RWPE1 (cell line): ENCODE measurements at regions not wholly inside any gene's neighbourhood (a gene's known extent, or its start where the extent isn't known, plus 50 kb on each side); places are given as distances from the start of the nearest gene placed in this dataset.
"Not testable (repeated sequence)": the region's sequence is repeated elsewhere in the genome, so short reads cannot be mapped to it uniquely, and the experiment has no call there.

Experiments used
- CTCF ChIA-PET: fragments of 350-600 bp; sonication (Branson Sonifier 250); formaldehyde crosslinking; extraction: SDS; loops from one replicate; lab custom pipeline; 2021; lab: Yijun Ruan, JAX
- POLR2A ChIA-PET: fragments of 400-600 bp; formaldehyde crosslinking; extraction: SDS; loops from one replicate; lab custom pipeline; 2020; ENCODE audit warnings: antibody characterized with exemption; ENCODE audit not compliant: low non-redundant PET; lab: Yijun Ruan, JAX
- DNase-seq: peaks from one replicate; pipeline ENCODE4 v3.0.0; 2012; ENCODE audit warnings: low spot score
- H3K27ac ChIP-seq: fragments of 450-650 bp; 2 replicates; pipeline ENCODE4 v1.5.1; 2017
- TF ChIP-seq, protein P1 (sequence below): fragments of 450-650 bp; conservative IDR thresholded peaks from 2 replicates; pipeline ENCODE4 v1.5.1; 2017; ENCODE audit warnings: low read depth, mild to moderate bottlenecking

GRCh38 chr20:48400009-48400408 is 427.8 kb downstream of the PREX1 start:
- TF ChIP-seq, protein P1, sequence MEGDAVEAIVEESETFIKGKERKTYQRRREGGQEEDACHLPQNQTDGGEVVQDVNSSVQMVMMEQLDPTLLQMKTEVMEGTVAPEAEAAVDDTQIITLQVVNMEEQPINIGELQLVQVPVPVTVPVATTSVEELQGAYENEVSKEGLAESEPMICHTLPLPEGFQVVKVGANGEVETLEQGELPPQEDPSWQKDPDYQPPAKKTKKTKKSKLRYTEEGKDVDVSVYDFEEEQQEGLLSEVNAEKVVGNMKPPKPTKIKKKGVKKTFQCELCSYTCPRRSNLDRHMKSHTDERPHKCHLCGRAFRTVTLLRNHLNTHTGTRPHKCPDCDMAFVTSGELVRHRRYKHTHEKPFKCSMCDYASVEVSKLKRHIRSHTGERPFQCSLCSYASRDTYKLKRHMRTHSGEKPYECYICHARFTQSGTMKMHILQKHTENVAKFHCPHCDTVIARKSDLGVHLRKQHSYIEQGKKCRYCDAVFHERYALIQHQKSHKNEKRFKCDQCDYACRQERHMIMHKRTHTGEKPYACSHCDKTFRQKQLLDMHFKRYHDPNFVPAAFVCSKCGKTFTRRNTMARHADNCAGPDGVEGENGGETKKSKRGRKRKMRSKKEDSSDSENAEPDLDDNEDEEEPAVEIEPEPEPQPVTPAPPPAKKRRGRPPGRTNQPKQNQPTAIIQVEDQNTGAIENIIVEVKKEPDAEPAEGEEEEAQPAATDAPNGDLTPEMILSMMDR = no peak
- ChIA-PET CTCF (interaction anchor here (0.7 to 2.0 kb wide), 2 partner anchors 132 to 220 kb away, joined by 3 to 6 read pairs; no protein-coding TSS in a partner anchor), POLR2A (no interaction called here)
- no peak overlapping the region for H3K27ac ChIP-seq
- no peak for DNase-seq

- no peak overlapping the region for H3K27ac ChIP-seq
- ChIA-PET CTCF (interaction anchor here (0.7 to 2.0 kb wide), 2 partner anchors 180 to 222 kb away, joined by 3 to 6 read pairs; no protein-coding TSS in a partner anchor), POLR2A (no interaction called here)
- no peak for DNase-seq
- TF ChIP-seq, protein P1 = no peak
Measured at GRCh38 chr20:48398506-48399449, 429.0 kb downstream of the PREX1 start.

- CTCF ChIA-PET = interaction anchor here (0.8 kb wide), 1 partner anchor 90 kb away, joined by 3 read pairs; no protein-coding TSS in a partner anchor
- H3K27ac ChIP-seq, POLR2A ChIA-PET, DNase-seq: not testable (repeated sequence)
Measured at GRCh38 chr20:48396981-48397861, 430.6 kb downstream of the PREX1 start.

GRCh38 chr20:48395816-48396546 is 431.8 kb downstream of the PREX1 start:
- no peak overlapping the region for H3K27ac ChIP-seq

GRCh38 chr20:48394415-48395081 is 433.3 kb downstream of the PREX1 start:
- POLR2A ChIA-PET = no interaction called here
- TF ChIP-seq, protein P1 = no peak
- CTCF ChIA-PET = interaction anchor here (0.6 kb wide), 1 partner anchor 1442 kb away, joined by 3 read pairs; no protein-coding TSS in a partner anchor
- H3K27ac ChIP-seq = no peak overlapping the region
- DNase-seq = no peak

More at GRCh38 chr20:48395816-48396546, 431.8 kb downstream of the PREX1 start:
- POLR2A ChIA-PET = no interaction called here
- TF ChIP-seq, protein P1 = no peak
- no peak for DNase-seq
- CTCF ChIA-PET = no interaction called here

GRCh38 chr20:48393737-48394314 is 434.0 kb downstream of the PREX1 start:
- ChIA-PET CTCF (interaction anchor here (0.6 to 0.7 kb wide), 2 partner anchors 44 to 1442 kb away, joined by 3 read pairs; no protein-coding TSS in a partner anchor), POLR2A (no interaction called here)
- no peak overlapping the region for H3K27ac ChIP-seq
- no peak for DNase-seq
- TF ChIP-seq, protein P1 = no peak
